Osteocyte (in vitro differentiated cells): ENCODE measurements at regions not wholly inside any gene's neighbourhood (a gene's known extent, or its start where the extent isn't known, plus 50 kb on each side); places are given as distances from the start of the nearest gene placed in this dataset.

ENCODE experiments used
- DNase-seq: peaks from one replicate; pipeline ENCODE4 v3.0.0; 2021; ENCODE audit warnings: mixed read lengths; ENCODE audit not compliant: unreplicated experiment; ENCODE audit errors: extremely low spot score
- H3K27ac Mint-ChIP-seq: one replicate; pipeline ENCODE4 v1.8.0; 2021; ENCODE audit warnings: mild to moderate bottlenecking, mixed read lengths; ENCODE audit not compliant: unreplicated experiment
- H3K27me3 Mint-ChIP-seq: one replicate; pipeline ENCODE4 v1.8.0; 2021; ENCODE audit warnings: mixed read lengths; ENCODE audit not compliant: unreplicated experiment
- H3K36me3 Mint-ChIP-seq: one replicate; pipeline ENCODE4 v1.8.0; 2021; ENCODE audit warnings: mixed read lengths; ENCODE audit not compliant: unreplicated experiment
- H3K4me1 Mint-ChIP-seq: one replicate; pipeline ENCODE4 v1.8.0; 2021; ENCODE audit warnings: mixed read lengths; ENCODE audit not compliant: unreplicated experiment
- H3K4me3 Mint-ChIP-seq: one replicate; pipeline ENCODE4 v1.8.0; 2021; ENCODE audit warnings: mild to moderate bottlenecking, moderate library complexity, mixed read lengths; ENCODE audit not compliant: unreplicated experiment
- H3K9me3 Mint-ChIP-seq: one replicate; pipeline ENCODE4 v1.8.0; 2021; ENCODE audit warnings: mixed read lengths; ENCODE audit not compliant: unreplicated experiment
- CTCF ChIP-seq: fragments of 200-600 bp; sonication (generic); IDR thresholded peaks from 2 replicates; pipeline ENCODE4 v1.5.0; 2021; ENCODE audit warnings: antibody characterized with exemption, mild to moderate bottlenecking, moderate library complexity

- Mint-ChIP-seq H3K4me1 (no peaks in the 10 kb centered on the region), H3K36me3 (no peaks in the 10 kb centered on the region), H3K27me3 (peaks cover 25% of the 10 kb centered on the region), H3K9me3 (peaks cover 5% of the 10 kb centered on the region), H3K4me3 (no peak overlapping the region), H3K27ac (no peak overlapping the region)
- no peak for TF ChIP-seq CTCF
- no peak for DNase-seq
These were observed 75.7 kb upstream of the ARNT2 start for GRCh38 chr15:80328496-80328895.

GRCh38 chr15:80331886-80332406 lies 72.2 kb upstream of the ARNT2 start:
- H3K27ac Mint-ChIP-seq, result no peak overlapping the region
- H3K9me3 Mint-ChIP-seq, result peaks cover 12% of the 10 kb centered on the region
- H3K4me3 Mint-ChIP-seq, result no peak overlapping the region
- no peak for DNase-seq
- no peak for TF ChIP-seq CTCF
- no peaks in the 10 kb centered on the region for H3K4me1 Mint-ChIP-seq
- H3K27me3 Mint-ChIP-seq, result peaks cover 36% of the 10 kb centered on the region
- H3K36me3 Mint-ChIP-seq, result no peaks in the 10 kb centered on the region

DNA sequence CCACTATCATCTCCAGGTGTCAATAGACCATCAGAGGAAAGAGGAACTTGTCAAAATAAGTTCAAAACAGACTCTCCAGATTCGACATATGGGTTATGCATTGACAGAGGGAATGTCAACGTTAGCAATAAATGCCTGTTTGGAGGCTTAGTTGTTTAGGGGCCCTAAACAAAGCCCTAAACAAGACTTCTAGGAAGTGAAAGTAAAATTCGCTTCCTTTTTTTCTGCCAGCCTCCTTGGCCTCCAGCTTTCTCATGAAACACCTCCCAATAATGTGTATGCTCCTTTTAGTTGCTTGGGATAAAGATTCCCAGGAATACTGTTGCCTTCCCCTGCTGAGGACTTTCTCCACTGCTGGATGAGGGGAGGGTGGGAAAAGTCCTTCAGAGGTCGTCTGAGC lies 70.9 kb upstream of the ARNT2 start:
- Mint-ChIP-seq H3K4me3 (no peak overlapping the region), H3K9me3 (peaks cover 8% of the 10 kb centered on the region), H3K36me3 (no peaks in the 10 kb centered on the region), H3K27ac (no peak overlapping the region), H3K4me1 (no peaks in the 10 kb centered on the region), H3K27me3 (peaks cover 39% of the 10 kb centered on the region)
- DNase-seq, result no peak
- no peak for TF ChIP-seq CTCF

GRCh38 chr15:80334521-80334920 lies 69.7 kb upstream of the ARNT2 start:
- H3K9me3 Mint-ChIP-seq, result peaks cover 8% of the 10 kb centered on the region
- no peak for TF ChIP-seq CTCF
- H3K27ac Mint-ChIP-seq, result no peak overlapping the region
- no peak for DNase-seq
- no peaks in the 10 kb centered on the region for H3K36me3 Mint-ChIP-seq
- H3K4me3 Mint-ChIP-seq, result no peak overlapping the region
- no peaks in the 10 kb centered on the region for H3K4me1 Mint-ChIP-seq
- H3K27me3 Mint-ChIP-seq, result peaks cover 42% of the 10 kb centered on the region

GRCh38 chr15:80339601-80340000 lies 64.6 kb upstream of the ARNT2 start:
- Mint-ChIP-seq H3K9me3 (peaks cover 8% of the 10 kb centered on the region), H3K4me1 (no peaks in the 10 kb centered on the region), H3K27ac (no peak overlapping the region), H3K4me3 (no peak overlapping the region), H3K36me3 (no peaks in the 10 kb centered on the region), H3K27me3 (peaks cover 68% of the 10 kb centered on the region)
- TF ChIP-seq CTCF, result no peak
- DNase-seq, result no peak
